ENCODE measurements at regions not wholly inside any gene's neighbourhood (a gene's known extent, or its start where the extent isn't known, plus 50 kb on each side); places are given as distances from the start of the nearest gene placed in this dataset.

- no peak for DNase-seq
Measured at GRCh38 chr2:7961550-7961949, 720.3 kb upstream of the ID2 start.

GRCh38 chr2:7962161-7962560 lies 719.7 kb upstream of the ID2 start:
- no peak for DNase-seq

- DNase-seq: no peak
Measured at GRCh38 chr2:7963787-7964186, 718.1 kb upstream of the ID2 start.

GRCh38 chr2:7966032-7966431 lies 715.8 kb upstream of the ID2 start:
- no peak for DNase-seq

- DNase-seq: no peak
Measured at GRCh38 chr2:7967707-7968405, 714.0 kb upstream of the ID2 start.

- no peak for DNase-seq
Measured at GRCh38 chr2:7969756-7970515, 711.9 kb upstream of the ID2 start.

GRCh38 chr2:7971248-7971647 lies 710.6 kb upstream of the ID2 start:
- no peak for DNase-seq

- no peak for DNase-seq
Measured at GRCh38 chr2:7971841-7972240, 710.0 kb upstream of the ID2 start.

GRCh38 chr2:7972670-7973069 lies 709.2 kb upstream of the ID2 start:
- DNase-seq: no peak

- no peak for DNase-seq
Measured at GRCh38 chr2:7973801-7974480, 707.9 kb upstream of the ID2 start.

- DNase-seq: no peak
Measured at GRCh38 chr2:7974936-7975335, 706.9 kb upstream of the ID2 start.

GRCh38 chr2:7976206-7976605 lies 705.6 kb upstream of the ID2 start:
- no peak for DNase-seq

- no peak for DNase-seq
Measured at GRCh38 chr2:7977981-7978380, 703.9 kb upstream of the ID2 start.

GRCh38 chr2:7982054-7982453 lies 699.8 kb upstream of the ID2 start:
- DNase-seq: no peak

- no peak for DNase-seq
Measured at GRCh38 chr2:7983451-7983850, 698.4 kb upstream of the ID2 start.

GRCh38 chr2:7983912-7984311 lies 697.9 kb upstream of the ID2 start:
- DNase-seq: no peak

- no peak for DNase-seq
Measured at GRCh38 chr2:7984693-7985353, 697.0 kb upstream of the ID2 start.

- DNase-seq: no peak
Measured at GRCh38 chr2:7986431-7986830, 695.4 kb upstream of the ID2 start.

GRCh38 chr2:7987992-7988391 lies 693.9 kb upstream of the ID2 start:
- no peak for DNase-seq

GRCh38 chr2:7988440-7988839 lies 693.4 kb upstream of the ID2 start:
- DNase-seq: no peak

- no peak for DNase-seq
Measured at GRCh38 chr2:7989823-7990222, 692.0 kb upstream of the ID2 start.

GRCh38 chr2:7992612-7993602 lies 688.9 kb upstream of the ID2 start:
- no peak for DNase-seq
